Endodermal cell (in vitro differentiated cells): ENCODE measurements at regions not wholly inside any gene's neighbourhood (a gene's known extent, or its start where the extent isn't known, plus 50 kb on each side); places are given as distances from the start of the nearest gene placed in this dataset.

Experiments
- DNase-seq: peaks from one replicate; pipeline ENCODE4 v3.0.0-alpha.2; 2017
- H3K27ac ChIP-seq: 2 replicates; pipeline ENCODE4 v1.5.1; 2013; ENCODE audit warnings: mild to moderate bottlenecking, low read depth, low read length, moderate library complexity
- H3K27me3 ChIP-seq: 2 replicates; pipeline ENCODE4 v1.6.1; 2013; ENCODE audit warnings: mild to moderate bottlenecking, low read length, moderate library complexity; ENCODE audit not compliant: insufficient read depth, control insufficient read depth, poor library complexity, severe bottlenecking
- H3K36me3 ChIP-seq: 2 replicates; pipeline ENCODE4 v1.7.0; 2013; ENCODE audit warnings: mild to moderate bottlenecking, low read length, moderate library complexity; ENCODE audit not compliant: control insufficient read depth, insufficient read depth
- H3K4me1 ChIP-seq: one replicate; pipeline ENCODE4 v1.7.0; 2013; ENCODE audit warnings: low read length; ENCODE audit not compliant: control insufficient read depth, insufficient read depth
- H3K4me3 ChIP-seq: 2 replicates; pipeline ENCODE4 v1.5.1; 2013; ENCODE audit warnings: mild to moderate bottlenecking, low read length, moderate library complexity
- H3K9ac ChIP-seq: 2 replicates; pipeline ENCODE4 v1.6.1; 2013; ENCODE audit warnings: mild to moderate bottlenecking, low read length, moderate library complexity; ENCODE audit not compliant: poor library complexity, severe bottlenecking; ENCODE audit errors: extremely low read depth
- H3K9me3 ChIP-seq: 2 replicates; pipeline ENCODE4 v1.6.1; 2013; ENCODE audit warnings: mild to moderate bottlenecking, low read length, moderate library complexity; ENCODE audit not compliant: control insufficient read depth
- H3K27ac Mint-ChIP-seq: 2 replicates; pipeline ENCODE4 v1.8.0; 2020; ENCODE audit warnings: mixed read lengths
- H3K27me3 Mint-ChIP-seq: 2 replicates; pipeline ENCODE4 v1.8.0; 2021; ENCODE audit warnings: mild to moderate bottlenecking, mixed read lengths; ENCODE audit not compliant: insufficient read depth
- H3K36me3 Mint-ChIP-seq: 2 replicates; pipeline ENCODE4 v1.8.0; 2020; ENCODE audit warnings: low read depth, mixed read lengths
- H3K4me1 Mint-ChIP-seq: 2 replicates; pipeline ENCODE4 v1.8.0; 2020; ENCODE audit warnings: mixed read lengths
- H3K4me3 Mint-ChIP-seq: 2 replicates; pipeline ENCODE4 v1.8.0; 2020; ENCODE audit warnings: mild to moderate bottlenecking, moderate library complexity, mixed read lengths
- H3K9me3 Mint-ChIP-seq: 2 replicates; pipeline ENCODE4 v1.8.0; 2020; ENCODE audit warnings: mild to moderate bottlenecking, mixed read lengths
- CTCF ChIP-seq: fragments of 200-600 bp; sonication (generic); conservative IDR thresholded peaks from 2 replicates; pipeline ENCODE4 v1.5.0; 2021; ENCODE audit warnings: antibody characterized with exemption, mild to moderate bottlenecking
- WGBS, 2 experiments: methylation state at CpG; one replicate each; pipeline versions ENCODE4 v1.1.5 to v1.1.7; 2013; ENCODE audit warnings: missing lambda C conversion rate in 2 of 2, mixed read lengths in 1 of 2; ENCODE audit not compliant: insufficient coverage in 1 of 2, insufficient read length in 1 of 2; 5-methylcytosine and 5-hydroxymethylcytosine counted together

- no peak for TF ChIP-seq CTCF
- no peak for DNase-seq
- Histone ChIP-seq H3K27ac (no peak overlapping the region), H3K9me3 (no peaks in the 10 kb centered on the region), H3K9ac (no peak overlapping the region), H3K4me1 (no peaks in the 10 kb centered on the region), H3K4me3 (no peak overlapping the region), H3K36me3 (no peaks in the 10 kb centered on the region), H3K27me3 (no peaks in the 10 kb centered on the region)
- H3K36me3 Mint-ChIP-seq, result no peaks in the 10 kb centered on the region
- H3K9me3 Mint-ChIP-seq, result no peaks in the 10 kb centered on the region
- no peaks in the 10 kb centered on the region for H3K27me3 Mint-ChIP-seq
- peaks cover 8% of the 10 kb centered on the region for H3K4me1 Mint-ChIP-seq
- no peak overlapping the region for H3K27ac Mint-ChIP-seq
- WGBS, 2 experiments, result 89 to 100% methylated on average over 1 of the region's 1 CpG
- no peak overlapping the region for H3K4me3 Mint-ChIP-seq
These were observed 107.8 kb upstream of the VAV3 start for GRCh38 chr1:108072776-108073175.

- H3K4me1 ChIP-seq, result no peaks in the 10 kb centered on the region
- H3K27ac ChIP-seq, result no peak overlapping the region
- no peak overlapping the region for H3K4me3 ChIP-seq
- no peak for TF ChIP-seq CTCF
- no peaks in the 10 kb centered on the region for H3K9me3 Mint-ChIP-seq
- H3K27me3 ChIP-seq, result no peaks in the 10 kb centered on the region
- H3K4me3 Mint-ChIP-seq, result no peak overlapping the region
- H3K4me1 Mint-ChIP-seq, result peaks cover 8% of the 10 kb centered on the region
- no peak overlapping the region for H3K27ac Mint-ChIP-seq
- no peaks in the 10 kb centered on the region for H3K36me3 ChIP-seq
- 90 to 100% methylated on average over 1 to 2 of the region's 2 CpGs for WGBS, 2 experiments
- no peak overlapping the region for H3K9ac ChIP-seq
- H3K36me3 Mint-ChIP-seq, result no peaks in the 10 kb centered on the region
- H3K9me3 ChIP-seq, result no peaks in the 10 kb centered on the region
- DNase-seq, result no peak
- H3K27me3 Mint-ChIP-seq, result no peaks in the 10 kb centered on the region
These were observed 107.2 kb upstream of the VAV3 start for GRCh38 chr1:108072212-108072611.

GRCh38 chr1:108071601-108072000, 106.6 kb upstream of the VAV3 start:
- WGBS, 2 experiments, result 94 to 100% methylated on average over 2 of the region's 2 CpGs
- Histone ChIP-seq H3K27ac (no peak overlapping the region), H3K36me3 (no peaks in the 10 kb centered on the region), H3K27me3 (no peaks in the 10 kb centered on the region), H3K9ac (no peak overlapping the region), H3K4me3 (no peak overlapping the region), H3K9me3 (no peaks in the 10 kb centered on the region), H3K4me1 (no peaks in the 10 kb centered on the region)
- Mint-ChIP-seq H3K36me3 (no peaks in the 10 kb centered on the region), H3K27ac (no peak overlapping the region), H3K4me3 (no peak overlapping the region), H3K27me3 (no peaks in the 10 kb centered on the region), H3K9me3 (no peaks in the 10 kb centered on the region), H3K4me1 (peaks cover 8% of the 10 kb centered on the region)
- TF ChIP-seq CTCF, result no peak
- DNase-seq, result no peak
